ENCODE measurements at regions not wholly inside any gene's neighbourhood (a gene's known extent, or its start where the extent isn't known, plus 50 kb on each side); places are given as distances from the start of the nearest gene placed in this dataset.

- TF ChIP-seq HNRNPL (IDR thresholded peaks at IDR 0.05; ENCODE audit: low read depth, low read length), result no peak
Measured at GRCh38 chr14:96956464-96957239, 159.5 kb downstream of the VRK1 start (continued).

- Histone ChIP-seq H3K4me3 (replicated peaks in 1 of 3; ENCODE audit: insufficient read depth in 1 of 3, low read depth in 2 of 3, low read length in 3 of 3) (no peak overlapping the region), H3K27me3 (ENCODE audit: control insufficient read depth in 1 of 2, insufficient read depth in 2 of 2, low read length in 2 of 2) (no peaks in the 10 kb centered on the region), H2AFZ (ENCODE audit: low read length) (no peak overlapping the region), H3K36me3 (replicated peaks in 1 of 2; ENCODE audit: control insufficient read depth in 1 of 2, insufficient read depth in 2 of 2, low read length in 2 of 2) (no peaks in the 10 kb centered on the region), H4K20me1 (ENCODE audit: insufficient read depth, low read length) (no peaks in the 10 kb centered on the region), H3K4me1 (ENCODE audit: insufficient read depth, low read length) (no peaks in the 10 kb centered on the region), H3K9me3 (ENCODE audit: low read length) (no peaks in the 10 kb centered on the region), H3K27ac (ENCODE audit: extremely low read length, insufficient read depth, low read length) (no peak overlapping the region), H3K4me2 (ENCODE audit: low read depth, low read length) (no peak overlapping the region), H3K9ac (ENCODE audit: insufficient read depth, low read depth, low read length) (no peak overlapping the region), H3K79me2 (ENCODE audit: insufficient read depth, low read length) (no peaks in the 10 kb centered on the region)
- intact Hi-C loops (cut with micrococcal nuclease; ENCODE audit: unreplicated experiment), result no loop called here
- no TSS peak for BruUV-seq (replicated peaks)
- ChIA-PET CTCF (ENCODE audit: low intra/inter-chr PET ratio, low total read pairs) (no interaction called here), POLR2A (no interaction called here)
- ATAC-seq (no peak), FAIRE-seq (no peak), DNase-seq (ENCODE audit: low spot score) (no peak)
- 74% methylated on average over 11 of the region's 11 CpGs for WGBS (ENCODE audit: low lambda C conversion rate)
- TF ChIP-seq ZNF264 (CRISPR knock-in tag; IDR thresholded peaks at IDR 0.05) (no peak), ZBTB33 (CRISPR knock-in tag; IDR thresholded peaks at IDR 0.05) (no peak), KLF11 (CRISPR knock-in tag; IDR thresholded peaks at IDR 0.05) (no peak), JARID2 (CRISPR knock-in tag; IDR thresholded peaks at IDR 0.05; ENCODE audit: insufficient replicate concordance) (no peak), GABPA (IDR thresholded peaks at IDR 0.05; ENCODE audit: low read depth, low read length) (no peak), GABPA (CRISPR knock-in tag; IDR thresholded peaks at IDR 0.05; ENCODE audit: low read depth) (no peak), ATF7 (IDR thresholded peaks at IDR 0.05) (no peak), ATF7 (CRISPR knock-in tag; IDR thresholded peaks at IDR 0.05) (no peak)
- in situ Hi-C loops (cut with HindIII; ENCODE audit: extremely low pct_ligation_motif_present, low pct_unique_long_range_greater_than_20kb), result no loop called here
Measured at GRCh38 chr14:96958057-96958456, 160.9 kb downstream of the VRK1 start.

All from HepG2 (cell line).